ENCODE measurements at regions not wholly inside any gene's neighbourhood (a gene's known extent, or its start where the extent isn't known, plus 50 kb on each side); places are given as distances from the start of the nearest gene placed in this dataset.
A peak's percentile ranks its signal among the peaks of the same experiment; 100 is the strongest.

DNA sequence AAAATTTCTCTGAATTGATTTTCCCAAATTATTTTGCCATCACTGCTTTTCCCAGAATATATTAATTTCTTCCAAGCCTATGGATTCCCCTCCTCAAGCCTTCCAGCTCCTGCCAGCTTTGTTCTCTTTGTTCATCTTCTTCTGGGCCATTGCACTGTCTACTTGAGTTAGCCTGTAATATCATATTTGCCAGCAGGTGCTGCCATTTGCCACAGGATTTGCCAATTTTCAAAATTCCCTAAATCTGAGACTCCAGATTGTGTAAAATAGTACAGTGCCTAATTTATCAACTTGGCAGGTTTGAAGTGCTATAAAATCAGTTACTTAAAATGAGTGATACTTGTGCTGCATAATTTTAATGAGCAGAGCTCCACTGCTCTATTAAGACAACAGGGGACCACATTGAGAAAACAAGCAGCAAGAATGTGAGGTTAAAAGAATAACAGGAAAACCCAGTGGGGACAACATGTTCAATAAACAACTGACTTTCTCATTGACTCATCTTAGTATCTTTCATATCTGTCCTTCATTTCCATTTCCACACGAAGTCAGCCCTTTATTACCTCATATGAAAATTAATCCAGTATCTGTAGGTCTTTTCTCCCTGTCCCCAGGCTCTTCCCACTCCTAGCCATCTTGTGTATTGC lies 84.6 kb upstream of the CCDC196 start:
- peak; percentile 66 for ATAC-seq
- TF ChIP-seq ZFP3 (CRISPR knock-in tag; IDR thresholded peaks at IDR 0.05) = no peak
- TF ChIP-seq, protein P1, sequence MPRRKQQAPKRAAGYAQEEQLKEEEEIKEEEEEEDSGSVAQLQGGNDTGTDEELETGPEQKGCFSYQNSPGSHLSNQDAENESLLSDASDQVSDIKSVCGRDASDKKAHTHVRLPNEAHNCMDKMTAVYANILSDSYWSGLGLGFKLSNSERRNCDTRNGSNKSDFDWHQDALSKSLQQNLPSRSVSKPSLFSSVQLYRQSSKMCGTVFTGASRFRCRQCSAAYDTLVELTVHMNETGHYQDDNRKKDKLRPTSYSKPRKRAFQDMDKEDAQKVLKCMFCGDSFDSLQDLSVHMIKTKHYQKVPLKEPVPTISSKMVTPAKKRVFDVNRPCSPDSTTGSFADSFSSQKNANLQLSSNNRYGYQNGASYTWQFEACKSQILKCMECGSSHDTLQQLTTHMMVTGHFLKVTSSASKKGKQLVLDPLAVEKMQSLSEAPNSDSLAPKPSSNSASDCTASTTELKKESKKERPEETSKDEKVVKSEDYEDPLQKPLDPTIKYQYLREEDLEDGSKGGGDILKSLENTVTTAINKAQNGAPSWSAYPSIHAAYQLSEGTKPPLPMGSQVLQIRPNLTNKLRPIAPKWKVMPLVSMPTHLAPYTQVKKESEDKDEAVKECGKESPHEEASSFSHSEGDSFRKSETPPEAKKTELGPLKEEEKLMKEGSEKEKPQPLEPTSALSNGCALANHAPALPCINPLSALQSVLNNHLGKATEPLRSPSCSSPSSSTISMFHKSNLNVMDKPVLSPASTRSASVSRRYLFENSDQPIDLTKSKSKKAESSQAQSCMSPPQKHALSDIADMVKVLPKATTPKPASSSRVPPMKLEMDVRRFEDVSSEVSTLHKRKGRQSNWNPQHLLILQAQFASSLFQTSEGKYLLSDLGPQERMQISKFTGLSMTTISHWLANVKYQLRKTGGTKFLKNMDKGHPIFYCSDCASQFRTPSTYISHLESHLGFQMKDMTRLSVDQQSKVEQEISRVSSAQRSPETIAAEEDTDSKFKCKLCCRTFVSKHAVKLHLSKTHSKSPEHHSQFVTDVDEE (CRISPR knock-in tag; IDR thresholded peaks at IDR 0.05) = no peak

DNA sequence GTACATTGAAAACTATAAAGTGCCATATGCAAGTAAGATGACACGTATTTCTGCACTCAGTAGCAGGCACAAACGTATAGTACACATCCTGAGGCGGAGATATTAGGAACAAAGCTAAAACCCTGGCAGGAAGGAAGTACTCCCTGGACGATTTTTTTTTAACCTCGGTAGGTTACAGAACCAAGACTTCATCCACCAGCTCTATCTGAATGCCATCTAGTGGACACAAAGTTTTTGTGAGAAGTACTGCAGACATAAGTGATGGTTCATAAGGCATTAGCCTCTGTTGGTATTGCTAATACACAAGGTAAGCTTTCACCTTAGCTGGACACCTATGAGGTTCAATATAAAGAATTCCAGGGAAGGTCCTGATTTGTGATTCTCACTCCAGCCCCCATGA lies 83.0 kb upstream of the CCDC196 start:
- no peak for TF ChIP-seq POU6F1 (CRISPR knock-in tag; IDR thresholded peaks at IDR 0.05; ENCODE audit: borderline replicate concordance, low read depth)
- no peak for TF ChIP-seq PPARA (CRISPR knock-in tag; IDR thresholded peaks at IDR 0.05; ENCODE audit: borderline replicate concordance)
- ATAC-seq = peak; percentile 79

DNA sequence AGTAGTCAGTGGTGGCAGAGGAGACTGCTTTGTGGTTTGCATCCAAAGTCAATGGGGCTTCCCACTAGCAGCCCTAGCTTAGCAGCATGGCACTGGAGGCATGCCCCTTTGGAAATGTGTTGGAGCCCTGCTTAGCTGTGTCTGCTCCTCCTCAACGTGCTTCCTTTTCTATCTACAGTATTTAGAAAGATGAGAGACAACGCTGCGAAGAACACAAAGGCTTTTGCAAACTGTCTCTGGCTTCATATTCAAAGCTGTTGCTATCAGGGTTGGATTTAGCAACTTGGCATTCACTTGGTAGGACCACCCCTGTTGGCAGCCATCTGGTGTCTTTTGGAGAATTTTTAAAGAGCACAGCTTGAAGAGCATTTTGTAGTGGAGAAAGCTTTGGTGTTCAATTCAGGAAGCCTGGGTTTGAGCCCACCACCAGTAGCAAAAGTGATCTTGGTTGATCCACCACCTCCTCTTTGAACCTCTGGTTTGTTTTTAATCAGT lies 82.1 kb upstream of the CCDC196 start:
- no peak for TF ChIP-seq SNAI2 (CRISPR knock-in tag; IDR thresholded peaks at IDR 0.05)
- TF ChIP-seq CSRNP3 (CRISPR knock-in tag; IDR thresholded peaks at IDR 0.05) = no peak
- TF ChIP-seq POU6F1 (CRISPR knock-in tag; IDR thresholded peaks at IDR 0.05; ENCODE audit: borderline replicate concordance, low read depth) = no peak
- no peak for TF ChIP-seq OSR1 (CRISPR knock-in tag; IDR thresholded peaks at IDR 0.05)
- no peak for TF ChIP-seq ZFP30 (CRISPR knock-in tag; IDR thresholded peaks at IDR 0.05)
- TF ChIP-seq RARB (CRISPR knock-in tag; IDR thresholded peaks at IDR 0.05) = no peak
- TF ChIP-seq TCF4 (CRISPR knock-in tag; IDR thresholded peaks at IDR 0.05; ENCODE audit: borderline replicate concordance) = no peak
- no peak for TF ChIP-seq PPARA (CRISPR knock-in tag; IDR thresholded peaks at IDR 0.05; ENCODE audit: borderline replicate concordance)
- TF ChIP-seq, protein P1 (CRISPR knock-in tag; IDR thresholded peaks at IDR 0.05) = no peak
- TF ChIP-seq ISL1 (CRISPR knock-in tag; IDR thresholded peaks at IDR 0.05) = no peak
- TF ChIP-seq ESRRG (CRISPR knock-in tag; IDR thresholded peaks at IDR 0.05) = no peak
- TF ChIP-seq BACH2 (CRISPR knock-in tag; IDR thresholded peaks at IDR 0.05; ENCODE audit: borderline replicate concordance) = no peak
- no peak for TF ChIP-seq CREB5 (CRISPR knock-in tag; IDR thresholded peaks at IDR 0.05; ENCODE audit: low read depth)
- TF ChIP-seq TOX (CRISPR knock-in tag; IDR thresholded peaks at IDR 0.05; ENCODE audit: borderline replicate concordance) = no peak
- no peak for TF ChIP-seq ARNTL (CRISPR knock-in tag; IDR thresholded peaks at IDR 0.05; ENCODE audit: borderline replicate concordance, low read depth)
- TF ChIP-seq PATZ1 (CRISPR knock-in tag; IDR thresholded peaks at IDR 0.05; ENCODE audit: borderline replicate concordance) = no peak
- TF ChIP-seq ZC3H10 (CRISPR knock-in tag; IDR thresholded peaks at IDR 0.05) = no peak
- TF ChIP-seq ZNF565 (CRISPR knock-in tag; conservative IDR thresholded peaks at IDR 0.05; ENCODE audit: low read depth) = no peak
- no peak for TF ChIP-seq GLIS3 (CRISPR knock-in tag; IDR thresholded peaks at IDR 0.05)
- ATAC-seq = no peak

Data from SK-N-SH treated with all-trans-retinoic acid at 6 μM for 48 hours (cell line).